Sigmoid colon (tissue), 4 donors: ENCODE measurements at regions not wholly inside any gene's neighbourhood (a gene's known extent, or its start where the extent isn't known, plus 50 kb on each side); places are given as distances from the start of the nearest gene placed in this dataset.

Source experiments
- CTCF ChIP-seq, 4 experiments: fragments of 450-650 bp in 3 of 4; fragments of 200-600 bp in 1 of 4; IDR thresholded peaks; one replicate each; pipeline ENCODE4 v1.5.1; 2016 to 2019; ENCODE audit warnings: antibody characterized with exemption in 4 of 4, mild to moderate bottlenecking in 3 of 4, moderate library complexity in 2 of 4
- EP300 ChIP-seq, 4 donors: sonication (generic); formaldehyde crosslinking; IDR thresholded peaks; one replicate each; pipeline ENCODE4 v1.6.1; 2017; ENCODE audit warnings: antibody characterized with exemption in 4 of 4
- POLR2A ChIP-seq, 2 donors: fragments of 450-650 bp; IDR thresholded peaks; one replicate each; pipeline ENCODE4 v1.6.1; 2016; ENCODE audit warnings: antibody characterized with exemption in 2 of 2, mild to moderate bottlenecking in 2 of 2, moderate library complexity in 2 of 2
- POLR2AphosphoS5 ChIP-seq, 4 donors: sonication (generic); formaldehyde crosslinking; IDR thresholded peaks; one replicate each; pipeline ENCODE4 v1.6.1; 2017; ENCODE audit warnings: antibody characterized with exemption in 4 of 4

- TF ChIP-seq CTCF (IDR thresholded peaks at IDR 0.05) (no peak), POLR2AphosphoS5 (IDR thresholded peaks at IDR 0.05) (no peak), POLR2A (IDR thresholded peaks at IDR 0.05) (no peak), EP300 (IDR thresholded peaks at IDR 0.05) (no peak)
Measured at GRCh38 chr13:100842136-100842535, 167.5 kb upstream of the TMTC4 start.
